Left lung (tissue), 4 donors: ENCODE measurements at regions not wholly inside any gene's neighbourhood (a gene's known extent, or its start where the extent isn't known, plus 50 kb on each side); places are given as distances from the start of the nearest gene placed in this dataset.

Experiments
- ATAC-seq: fragments of 200-7000 bp; cut with Tn5 transposase; one replicate; pipeline ENCODE4 v1.9.1; 2020; ENCODE audit warnings: moderate library complexity
- DNase-seq, 4 donors: peaks; one replicate each; pipeline ENCODE4 v3.0.0-alpha.2; 2013 to 2020
- H3K27ac ChIP-seq, 2 donors: fragments of 200-600 bp; sonication (generic) in 1 of 2; one replicate each; pipeline versions ENCODE4 v1.5.0 to v1.8.0; 2020 to 2021
- H3K27me3 ChIP-seq, 2 donors: fragments of 200-600 bp; sonication (generic) in 1 of 2; one replicate each; pipeline versions ENCODE4 v1.5.0 to v1.8.0; 2020 to 2021
- H3K36me3 ChIP-seq, 2 donors: fragments of 200-600 bp; sonication (generic) in 1 of 2; one replicate each; pipeline versions ENCODE4 v1.5.0 to v1.8.0; 2020 to 2021
- H3K4me1 ChIP-seq, 2 donors: fragments of 200-600 bp; one replicate each; pipeline ENCODE4 v1.8.0; 2021
- H3K4me3 ChIP-seq, 2 donors: fragments of 200-600 bp; sonication (generic) in 1 of 2; one replicate each; pipeline versions ENCODE4 v1.5.0 to v1.8.0; 2020 to 2021; ENCODE audit warnings: mild to moderate bottlenecking in 1 of 2
- H3K9me3 ChIP-seq, 2 donors: fragments of 200-600 bp; sonication (generic) in 1 of 2; one replicate each; pipeline versions ENCODE4 v1.5.0 to v1.8.0; 2020 to 2021
- intact Hi-C, 2 donors: fragments of 100-400 bp; cut with DNase I; formaldehyde crosslinking; loops; one replicate each; pipeline versions ENCODE4 v1.11.2 to v1.14.2; 2022
- TF ChIP-seq, protein P1 (sequence below), 2 donors: fragments of 200-600 bp; sonication (generic) in 1 of 2; IDR thresholded peaks; one replicate each; pipeline versions ENCODE4 v1.5.0 to v1.8.0; 2021; ENCODE audit warnings: antibody characterized with exemption in 2 of 2
- donor health status: DM: no; HTN: yes; CAD: no.
- donor health status: DM: no; HTN: no; CAD: no.

DNA sequence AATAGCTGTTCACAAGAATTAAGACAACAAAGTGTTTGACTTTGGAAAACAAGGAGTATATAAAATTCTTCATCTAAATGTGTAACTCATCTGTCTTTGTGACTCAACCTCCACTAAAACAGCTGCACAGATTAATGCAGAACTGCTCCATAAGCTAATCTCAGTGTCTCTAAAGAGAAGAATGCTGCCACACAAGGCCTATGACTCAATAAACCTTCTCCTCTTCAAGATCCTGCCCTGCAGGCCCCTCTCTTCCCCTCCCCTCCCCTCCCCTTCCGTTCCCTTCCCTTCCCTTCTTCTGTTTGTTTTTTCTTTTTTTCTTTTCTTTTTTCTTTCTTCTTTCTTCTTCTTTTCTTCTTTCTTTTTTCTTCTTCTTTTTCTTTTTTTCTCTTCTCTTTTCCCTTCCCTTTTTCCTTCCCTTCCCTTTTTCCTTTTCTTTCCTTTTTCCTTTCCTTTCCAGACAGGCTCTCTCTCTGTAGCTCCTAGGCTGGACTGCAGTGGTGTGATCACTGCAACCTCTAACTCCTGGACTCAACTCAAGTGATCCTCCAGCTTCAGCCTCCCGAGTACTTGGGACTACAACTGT lies 1052.8 kb downstream of the BRINP3 start:
- intact Hi-C loops = no loop called here
- TF ChIP-seq, protein P1, sequence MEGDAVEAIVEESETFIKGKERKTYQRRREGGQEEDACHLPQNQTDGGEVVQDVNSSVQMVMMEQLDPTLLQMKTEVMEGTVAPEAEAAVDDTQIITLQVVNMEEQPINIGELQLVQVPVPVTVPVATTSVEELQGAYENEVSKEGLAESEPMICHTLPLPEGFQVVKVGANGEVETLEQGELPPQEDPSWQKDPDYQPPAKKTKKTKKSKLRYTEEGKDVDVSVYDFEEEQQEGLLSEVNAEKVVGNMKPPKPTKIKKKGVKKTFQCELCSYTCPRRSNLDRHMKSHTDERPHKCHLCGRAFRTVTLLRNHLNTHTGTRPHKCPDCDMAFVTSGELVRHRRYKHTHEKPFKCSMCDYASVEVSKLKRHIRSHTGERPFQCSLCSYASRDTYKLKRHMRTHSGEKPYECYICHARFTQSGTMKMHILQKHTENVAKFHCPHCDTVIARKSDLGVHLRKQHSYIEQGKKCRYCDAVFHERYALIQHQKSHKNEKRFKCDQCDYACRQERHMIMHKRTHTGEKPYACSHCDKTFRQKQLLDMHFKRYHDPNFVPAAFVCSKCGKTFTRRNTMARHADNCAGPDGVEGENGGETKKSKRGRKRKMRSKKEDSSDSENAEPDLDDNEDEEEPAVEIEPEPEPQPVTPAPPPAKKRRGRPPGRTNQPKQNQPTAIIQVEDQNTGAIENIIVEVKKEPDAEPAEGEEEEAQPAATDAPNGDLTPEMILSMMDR (IDR thresholded peaks at IDR 0.05) = no peak
- no peak overlapping the region for H3K27ac ChIP-seq
- ATAC-seq (no peak), DNase-seq (no peak)
- H3K9me3 ChIP-seq = no peaks in the 10 kb centered on the region
- no peaks in the 10 kb centered on the region for H3K4me1 ChIP-seq
- H3K27me3 ChIP-seq = no peaks in the 10 kb centered on the region
- H3K4me3 ChIP-seq = no peak overlapping the region
- H3K36me3 ChIP-seq = no peaks in the 10 kb centered on the region

DNA sequence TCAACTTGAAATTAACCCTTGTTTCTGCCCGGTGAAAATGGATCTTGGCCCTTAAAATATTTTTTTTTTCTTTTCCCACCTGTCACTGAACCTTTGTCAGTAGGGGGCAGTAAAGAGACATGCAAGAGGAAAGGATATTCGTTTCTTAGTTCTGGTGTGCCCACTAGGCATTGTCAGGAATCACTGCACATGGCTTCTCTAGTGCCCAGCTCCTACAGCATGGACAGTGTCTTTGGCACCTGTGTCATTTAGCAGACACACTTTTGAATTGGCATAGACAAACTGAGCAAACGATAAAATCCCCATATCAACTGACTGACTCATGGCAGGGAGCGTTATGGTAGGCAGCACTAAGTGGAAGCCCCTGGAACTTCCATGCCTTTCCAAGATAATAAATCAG lies 1048.1 kb downstream of the BRINP3 start:
- DNase-seq (peak in 1 of 4 donors; percentile 0), ATAC-seq (peak; percentile 22)
- Histone ChIP-seq H3K4me1 (no peaks in the 10 kb centered on the region), H3K4me3 (no peak overlapping the region), H3K27me3 (no peaks in the 10 kb centered on the region), H3K27ac (no peak overlapping the region), H3K9me3 (no peaks in the 10 kb centered on the region), H3K36me3 (no peaks in the 10 kb centered on the region)
- TF ChIP-seq, protein P1 (IDR thresholded peaks at IDR 0.05) = peak in 1 of 2 donors; percentile 32
- intact Hi-C loops = no loop called here

DNA sequence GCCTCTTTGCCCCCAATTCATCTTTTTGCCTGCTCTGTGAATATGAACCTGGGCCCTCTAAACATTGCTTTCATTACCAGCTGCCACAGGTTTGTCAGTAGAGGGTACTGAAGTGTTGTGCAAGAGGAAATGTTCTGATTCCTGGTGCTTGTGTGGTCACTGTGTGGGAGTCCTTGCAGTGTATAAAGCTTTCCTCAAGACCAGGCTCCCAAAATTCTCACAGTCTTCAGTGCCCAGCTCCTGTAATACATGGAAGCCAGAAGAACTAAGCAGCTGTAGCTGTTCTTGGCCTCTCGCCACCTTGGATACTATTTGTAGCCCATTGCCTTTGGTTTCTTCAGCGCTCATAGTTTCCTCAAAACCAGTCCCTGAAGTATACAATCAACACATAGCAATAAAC lies 1046.2 kb downstream of the BRINP3 start:
- TF ChIP-seq, protein P1 (IDR thresholded peaks at IDR 0.05) = no peak
- no peaks in the 10 kb centered on the region for H3K36me3 ChIP-seq
- H3K4me1 ChIP-seq = no peaks in the 10 kb centered on the region
- DNase-seq = peak in 1 of 4 donors; percentile 0
- H3K4me3 ChIP-seq = no peak overlapping the region
- no peak overlapping the region for H3K27ac ChIP-seq
- no peaks in the 10 kb centered on the region for H3K9me3 ChIP-seq
- intact Hi-C loops = no loop called here
- no peaks in the 10 kb centered on the region for H3K27me3 ChIP-seq
- peak; percentile 25 for ATAC-seq

DNA sequence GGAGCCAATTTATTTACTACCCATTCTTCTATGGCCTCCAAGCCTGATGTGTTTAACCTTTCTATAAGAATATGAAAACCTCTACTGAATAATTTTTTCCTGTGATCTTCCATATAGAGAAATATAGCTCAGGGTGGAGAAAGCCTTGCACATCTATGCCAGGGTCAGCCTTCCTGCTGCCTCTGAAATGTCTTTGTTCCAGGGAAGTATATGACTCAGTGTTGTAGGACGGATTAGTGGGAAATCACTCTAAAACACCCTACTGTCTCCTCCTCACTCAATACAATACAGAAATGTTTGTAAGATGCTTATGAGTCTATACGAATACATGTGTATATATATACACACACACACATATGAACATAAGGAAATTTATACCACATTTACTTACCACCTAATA lies 1044.9 kb downstream of the BRINP3 start:
- intact Hi-C loops = no loop called here
- Histone ChIP-seq H3K27me3 (no peaks in the 10 kb centered on the region), H3K27ac (no peak overlapping the region), H3K4me3 (no peak overlapping the region), H3K4me1 (no peaks in the 10 kb centered on the region), H3K36me3 (no peaks in the 10 kb centered on the region), H3K9me3 (no peaks in the 10 kb centered on the region)
- no peak for DNase-seq
- no peak for ATAC-seq
- TF ChIP-seq, protein P1 (IDR thresholded peaks at IDR 0.05) = no peak

- Histone ChIP-seq H3K36me3 (no peaks in the 10 kb centered on the region), H3K4me3 (no peak overlapping the region), H3K4me1 (no peaks in the 10 kb centered on the region), H3K27ac (no peak overlapping the region), H3K27me3 (no peaks in the 10 kb centered on the region), H3K9me3 (no peaks in the 10 kb centered on the region)
- ATAC-seq (no peak), DNase-seq (no peak)
- intact Hi-C loops = no loop called here
- TF ChIP-seq, protein P1 (IDR thresholded peaks at IDR 0.05) = no peak
Measured at GRCh38 chr1:189434461-189434860, 1043.2 kb downstream of the BRINP3 start.
